SU-DHL-6 (cell line): ENCODE measurements at regions not wholly inside any gene's neighbourhood (a gene's known extent, or its start where the extent isn't known, plus 50 kb on each side); places are given as distances from the start of the nearest gene placed in this dataset.

Source experiments
- H2AFZ ChIP-seq: fragments of 200-600 bp; sonication (generic); 2 replicates; pipeline ENCODE4 v1.6.1; 2014; ENCODE audit warnings: low read depth, mild to moderate bottlenecking, moderate library complexity, mixed read lengths, antibody characterized with exemption, low read length; ENCODE audit not compliant: severe bottlenecking
- H3F3A ChIP-seq: fragments of 200-600 bp; shearing (Covaris generic); 2 replicates; pipeline ENCODE4 v1.6.0; 2016; ENCODE audit warnings: antibody characterized with exemption, mild to moderate bottlenecking; ENCODE audit not compliant: insufficient read depth
- H3K27ac ChIP-seq: fragments of 200-600 bp; sonication (generic); 2 replicates; pipeline ENCODE4 v1.5.1; 2016; ENCODE audit warnings: low read depth, mild to moderate bottlenecking, low read length, moderate library complexity, mixed read lengths
- H3K27me3 ChIP-seq: fragments of 200-600 bp; sonication (generic), shearing (Covaris generic); 2 replicates; pipeline ENCODE4 v1.6.0; 2014; ENCODE audit warnings: mild to moderate bottlenecking, low read length
- H3K36me3 ChIP-seq: fragments of 200-600 bp; sonication (generic); 2 replicates; pipeline ENCODE4 v1.6.1; 2014; ENCODE audit warnings: mild to moderate bottlenecking, low read length, mixed read lengths
- H3K4me2 ChIP-seq: fragments of 300-600, 200-600 bp; shearing (Covaris generic), sonication (generic); 2 replicates; pipeline ENCODE4 v1.6.0; 2014; ENCODE audit warnings: low read length, low read depth, mild to moderate bottlenecking; ENCODE audit not compliant: poor library complexity, severe bottlenecking
- H3K4me3 ChIP-seq: fragments of 200-600 bp; sonication (generic); 2 replicates; pipeline ENCODE4 v1.5.1; 2014; ENCODE audit warnings: antibody characterized with exemption, low read length, mild to moderate bottlenecking, mixed read lengths; ENCODE audit not compliant: insufficient read depth, poor library complexity, severe bottlenecking
- H3K79me2 ChIP-seq: fragments of 200-600 bp; sonication (generic); 2 replicates; pipeline ENCODE4 v1.6.1; 2014; ENCODE audit warnings: mild to moderate bottlenecking, low read length, moderate library complexity; ENCODE audit not compliant: insufficient read depth
- H3K9ac ChIP-seq: fragments of 200-600 bp; sonication (generic); 2 replicates; pipeline ENCODE4 v1.7.0; 2014; ENCODE audit warnings: mild to moderate bottlenecking, low read length
- H3K9me2 ChIP-seq: fragments of 200-600 bp; sonication (generic); replicated peaks from 2 replicates; pipeline ENCODE4 v1.6.1; 2014; ENCODE audit warnings: low read length; ENCODE audit not compliant: insufficient read depth
- H3K9me3 ChIP-seq: fragments of 200-600 bp; sonication (generic); 2 replicates; pipeline ENCODE4 v1.6.1; 2014; ENCODE audit warnings: low read length, mixed read lengths; ENCODE audit not compliant: insufficient read depth
- H4K20me1 ChIP-seq: fragments of 200-600 bp; sonication (generic); 2 replicates; pipeline ENCODE4 v1.6.1; 2014; ENCODE audit warnings: low read depth, mild to moderate bottlenecking, antibody characterized with exemption, low read length, moderate library complexity, mixed read lengths
- CTCF ChIP-seq: fragments of 200-600 bp; sonication (generic); IDR thresholded peaks from one replicate; pipeline ENCODE4 v1.5.1; 2017; ENCODE audit warnings: antibody characterized with exemption, mild to moderate bottlenecking, low read length, moderate library complexity; ENCODE audit not compliant: insufficient read depth, poor library complexity, severe bottlenecking
- EZH2phosphoT487 ChIP-seq: fragments of 200-600 bp; sonication (generic), shearing (Covaris generic); conservative IDR thresholded peaks from 2 replicates; pipeline ENCODE4 v1.6.1; 2018; ENCODE audit warnings: mild to moderate bottlenecking, antibody characterized with exemption, low read length, moderate library complexity, mixed read lengths

- H3K9ac ChIP-seq, result no peak overlapping the region
- H4K20me1 ChIP-seq, result no peaks in the 10 kb centered on the region
- H3K4me3 ChIP-seq, result no peak overlapping the region
- H3K79me2 ChIP-seq, result no peaks in the 10 kb centered on the region
- TF ChIP-seq EZH2phosphoT487, result no peak
- TF ChIP-seq CTCF, result no peak
- no peak overlapping the region for H2AFZ ChIP-seq
- H3K9me2 ChIP-seq, result no peaks in the 10 kb centered on the region
- H3K27me3 ChIP-seq, result no peaks in the 10 kb centered on the region
- no peaks in the 10 kb centered on the region for H3F3A ChIP-seq
- no peaks in the 10 kb centered on the region for H3K36me3 ChIP-seq
- no peaks in the 10 kb centered on the region for H3K9me3 ChIP-seq
- no peak overlapping the region for H3K27ac ChIP-seq
- no peak overlapping the region for H3K4me2 ChIP-seq
These were observed 162.9 kb upstream of the PRSS58 start for GRCh38 chr7:142420554-142421362.

- no peak overlapping the region for H3K9ac ChIP-seq
- no peak overlapping the region for H3K27ac ChIP-seq
- H2AFZ ChIP-seq, result no peak overlapping the region
- no peaks in the 10 kb centered on the region for H3K36me3 ChIP-seq
- H3K9me3 ChIP-seq, result no peaks in the 10 kb centered on the region
- H3K79me2 ChIP-seq, result no peaks in the 10 kb centered on the region
- H3K4me2 ChIP-seq, result no peak overlapping the region
- TF ChIP-seq CTCF (no peak), EZH2phosphoT487 (no peak)
- no peaks in the 10 kb centered on the region for H3K27me3 ChIP-seq
- no peaks in the 10 kb centered on the region for H4K20me1 ChIP-seq
- no peaks in the 10 kb centered on the region for H3F3A ChIP-seq
- no peaks in the 10 kb centered on the region for H3K9me2 ChIP-seq
- H3K4me3 ChIP-seq, result no peak overlapping the region
These were observed 160.5 kb upstream of the PRSS58 start for GRCh38 chr7:142418326-142418725.

GRCh38 chr7:142414915-142415314 is 157.1 kb upstream of the PRSS58 start:
- Histone ChIP-seq H3K4me2 (no peak overlapping the region), H3K9ac (no peak overlapping the region), H2AFZ (no peak overlapping the region), H3F3A (no peaks in the 10 kb centered on the region), H3K27me3 (no peaks in the 10 kb centered on the region), H3K9me3 (no peaks in the 10 kb centered on the region), H4K20me1 (no peaks in the 10 kb centered on the region), H3K27ac (no peak overlapping the region), H3K36me3 (no peaks in the 10 kb centered on the region), H3K79me2 (no peaks in the 10 kb centered on the region), H3K4me3 (no peak overlapping the region), H3K9me2 (no peaks in the 10 kb centered on the region)
- no peak for TF ChIP-seq EZH2phosphoT487
- no peak for TF ChIP-seq CTCF
